IMR-90 (cell line): ENCODE measurements at regions not wholly inside any gene's neighbourhood (a gene's known extent, or its start where the extent isn't known, plus 50 kb on each side); places are given as distances from the start of the nearest gene placed in this dataset.

Experiments used
- ATAC-seq: fragments of 200-7000 bp; cut with Tn5 transposase; 2 replicates; pipeline ENCODE4 v1.9.1; 2020; ENCODE audit warnings: low read depth, mild to moderate bottlenecking, moderate library complexity
- BruUV-seq: library from RNA; stranded (reverse); fragments of 400-500 nt; replicated peaks from 2 replicates; lab custom pipeline; 2021; lab: Mats Ljungman, UMichigan
- CTCF ChIA-PET: fragments of 300-600 bp; formaldehyde crosslinking; extraction: SDS; loops from one replicate; lab custom pipeline; 2021; ENCODE audit warnings: antibody characterized with exemption; lab: Yijun Ruan, JAX
- POLR2A ChIA-PET: fragments of 300-600 bp; sonication (Branson Sonifier 250); formaldehyde crosslinking; loops from one replicate; lab custom pipeline; 2022; ENCODE audit warnings: antibody characterized with exemption; ENCODE audit not compliant: unreplicated experiment; lab: Charles Lee
- DNase-seq: peaks from one replicate; pipeline ENCODE4 v3.0.0; 2013
- H2AFZ ChIP-seq: replicated peaks from 2 replicates; pipeline ENCODE3; 2013; ENCODE audit warnings: low read length, mild to moderate bottlenecking; ENCODE audit not compliant: poor library complexity
- H2AK5ac ChIP-seq: 2 replicates; pipeline ENCODE4 v1.6.1; 2013; ENCODE audit warnings: low read depth, low read length, inconsistent platforms
- H2AK9ac ChIP-seq: replicated peaks from 2 replicates; pipeline ENCODE3; 2013; ENCODE audit warnings: mild to moderate bottlenecking, low read depth, low read length, moderate library complexity; ENCODE audit not compliant: poor library complexity
- H2BK120ac ChIP-seq: 2 replicates; pipeline ENCODE4 v1.6.1; 2013; ENCODE audit warnings: low read depth, low read length, inconsistent platforms
- H2BK15ac ChIP-seq: 3 replicates; pipeline ENCODE4 v1.6.1; 2013; ENCODE audit warnings: low read depth, low read length, inconsistent platforms
- H2BK20ac ChIP-seq: 2 replicates; pipeline ENCODE4 v1.6.1; 2013; ENCODE audit warnings: low read depth, mild to moderate bottlenecking, inconsistent platforms, low read length, moderate library complexity
- H2BK5ac ChIP-seq: 2 replicates; pipeline ENCODE4 v1.6.1; 2013; ENCODE audit warnings: mild to moderate bottlenecking, low read depth, low read length, inconsistent platforms; ENCODE audit not compliant: poor library complexity, severe bottlenecking
- H3K14ac ChIP-seq: replicated peaks from 2 replicates; pipeline ENCODE4 v1.6.1; 2013; ENCODE audit warnings: low read depth, low read length, inconsistent platforms
- H3K18ac ChIP-seq: 2 replicates; pipeline ENCODE4 v1.6.1; 2013; ENCODE audit warnings: low read depth, low read length, control low read depth
- H3K23ac ChIP-seq: 2 replicates; pipeline ENCODE4 v1.6.1; 2013; ENCODE audit warnings: low read depth, low read length, inconsistent platforms
- H3K27ac ChIP-seq: 2 replicates; pipeline ENCODE4 v1.5.1; 2013; ENCODE audit warnings: mild to moderate bottlenecking, control low read depth, low read length; ENCODE audit not compliant: insufficient read depth
- H3K27me3 ChIP-seq: 2 replicates; pipeline ENCODE4 v1.6.1; 2013; ENCODE audit warnings: low read length; ENCODE audit not compliant: control insufficient read depth, insufficient read depth
- H3K36me3 ChIP-seq: 2 replicates; pipeline ENCODE4 v1.6.1; 2013; ENCODE audit warnings: low read length, mixed read lengths; ENCODE audit not compliant: control insufficient read depth, insufficient read depth
- H3K4ac ChIP-seq: 2 replicates; pipeline ENCODE4 v1.6.1; 2013; ENCODE audit warnings: low read depth, low read length, inconsistent platforms
- H3K4me1 ChIP-seq: 2 replicates; pipeline ENCODE4 v1.6.1; 2013; ENCODE audit warnings: low read length, mixed read lengths; ENCODE audit not compliant: control insufficient read depth, insufficient read depth
- H3K4me2 ChIP-seq: 2 replicates; pipeline ENCODE4 v1.6.1; 2013; ENCODE audit warnings: low read depth, mild to moderate bottlenecking, control low read depth, low read length, moderate library complexity
- H3K4me3 ChIP-seq: 2 replicates; pipeline ENCODE4 v1.5.1; 2013; ENCODE audit warnings: low read depth, mild to moderate bottlenecking, control low read depth, low read length, moderate library complexity; ENCODE audit not compliant: insufficient read depth
- H3K56ac ChIP-seq: 2 replicates; pipeline ENCODE4 v1.6.1; 2013; ENCODE audit warnings: low read length, inconsistent platforms; ENCODE audit not compliant: insufficient read depth; ENCODE audit errors: extremely low read depth
- H3K79me1 ChIP-seq, 2 experiments: 2 replicates each; pipeline ENCODE4 v1.6.1; 2013; ENCODE audit warnings: low read length in 2 of 2, inconsistent platforms in 1 of 2, low read depth in 1 of 2
- H3K9ac ChIP-seq: 2 replicates; pipeline ENCODE4 v1.6.1; 2013; ENCODE audit warnings: low read depth, low read length, control low read depth
- H3K9me1 ChIP-seq: 2 replicates; pipeline ENCODE4 v1.6.1; 2013; ENCODE audit warnings: low read length, inconsistent platforms; ENCODE audit not compliant: insufficient read depth
- H3K9me3 ChIP-seq: 2 replicates; pipeline ENCODE4 v1.6.1; 2013; ENCODE audit warnings: low read length; ENCODE audit not compliant: control insufficient read depth, insufficient read depth
- H4K20me1 ChIP-seq: 2 replicates; pipeline ENCODE4 v1.6.1; 2013; ENCODE audit warnings: low read length, inconsistent platforms; ENCODE audit not compliant: insufficient read depth
- H4K5ac ChIP-seq: 2 replicates; pipeline ENCODE4 v1.6.1; 2013; ENCODE audit warnings: mild to moderate bottlenecking, low read depth, low read length, control low read depth
- H4K8ac ChIP-seq, 2 experiments: 2 replicates each; pipeline ENCODE4 v1.6.1; 2013; ENCODE audit warnings: low read depth in 2 of 2, low read length in 2 of 2, control low read depth in 1 of 2, inconsistent platforms in 1 of 2
- H4K91ac ChIP-seq: 2 replicates; pipeline ENCODE4 v1.6.1; 2013; ENCODE audit warnings: low read depth, low read length, inconsistent platforms; ENCODE audit not compliant: insufficient read depth
- BHLHE40 ChIP-seq: fragments of 150-350 bp; IDR thresholded peaks from 2 replicates; pipeline ENCODE4 v1.6.1; 2016; ENCODE audit warnings: mild to moderate bottlenecking, low read depth, low read length
- CEBPB ChIP-seq: IDR thresholded peaks from 2 replicates; pipeline ENCODE4 v1.6.1; 2012; ENCODE audit warnings: low read depth, low read length, improper control_type of control experiment
- CHD1 ChIP-seq: IDR thresholded peaks from 2 replicates; pipeline ENCODE4 v1.6.1; 2012; ENCODE audit warnings: low read depth, low read length, improper control_type of control experiment
- FOS ChIP-seq: fragments of 150-350 bp; IDR thresholded peaks from 2 replicates; pipeline ENCODE4 v1.6.1; 2016; ENCODE audit warnings: low read depth, low read length
- MAFK ChIP-seq: IDR thresholded peaks from 2 replicates; pipeline ENCODE4 v1.6.1; 2012; ENCODE audit warnings: low read depth, low read length, improper control_type of control experiment
- MXI1 ChIP-seq: IDR thresholded peaks from 2 replicates; pipeline ENCODE4 v1.6.1; 2012; ENCODE audit warnings: low read depth, mild to moderate bottlenecking, low read length, moderate library complexity, borderline replicate concordance
- POLR2A ChIP-seq: IDR thresholded peaks from 2 replicates; pipeline ENCODE4 v1.6.1; 2012; ENCODE audit warnings: mild to moderate bottlenecking, low read depth, low read length
- RAD21 ChIP-seq: IDR thresholded peaks from 2 replicates; pipeline ENCODE4 v1.6.1; 2012; ENCODE audit warnings: low read length, improper control_type of control experiment
- RCOR1 ChIP-seq: IDR thresholded peaks from 2 replicates; pipeline ENCODE4 v1.6.1; 2012; ENCODE audit warnings: mild to moderate bottlenecking, low read length, improper control_type of control experiment; ENCODE audit not compliant: insufficient replicate concordance
- RFX5 ChIP-seq: IDR thresholded peaks from 2 replicates; pipeline ENCODE4 v1.8.0; 2012; ENCODE audit warnings: low read depth, mild to moderate bottlenecking, low read length, moderate library complexity
- WGBS, 2 experiments: methylation state at CpG; one replicate each; pipeline versions ENCODE4 v1.1.5 to v1.1.7; 2013; ENCODE audit warnings: missing lambda C conversion rate in 2 of 2; ENCODE audit not compliant: insufficient read length in 1 of 2; ENCODE audit errors: extremely low coverage in 2 of 2; 5-methylcytosine and 5-hydroxymethylcytosine counted together
- dilution Hi-C: fragments of 300-500 bp; cut with HindIII; formaldehyde crosslinking; loops from one replicate; pipeline ENCODE4 v1.14.3; 2018; ENCODE audit warnings: low sequenced_read_pairs; ENCODE audit not compliant: unreplicated experiment
- in situ Hi-C: fragments of 300-500 bp; cut with MboI; formaldehyde crosslinking; loops from 3 replicates; pipeline ENCODE4 v1.14.3; 2019; ENCODE audit warnings: low sequenced_read_pairs, inconsistent platforms, mixed read lengths
- intact Hi-C: fragments of 100-400 bp; cut with micrococcal nuclease; formaldehyde crosslinking; loops from 2 replicates; pipeline ENCODE4 v1.10.0; 2022

GRCh38 chr2:144943293-144943941 is 423.5 kb upstream of the ZEB2 start:
- H3K36me3 ChIP-seq = no peaks in the 10 kb centered on the region

More at GRCh38 chr2:144943293-144943941, 423.5 kb upstream of the ZEB2 start:
- Histone ChIP-seq H2BK20ac (peak overlapping the region; percentile 97; the same call in 1 of the 2 replicates), H2BK15ac (peak overlapping the region; percentile 93; the same call in 2 of the 3 replicates), H4K8ac (peak overlapping the region; percentile 27 to 52; a peak in 3 of 4 replicates), H3K9ac (no peak overlapping the region), H3K4me3 (no peak overlapping the region), H2BK5ac (peak overlapping the region; percentile 9), H4K5ac (peak overlapping the region; percentile 86; the same call in 1 of the 2 replicates), H2AK9ac (no peak overlapping the region), H3K4me2 (peak overlapping the region; percentile 56; the same call in 1 of the 2 replicates), H3K27me3 (no peaks in the 10 kb centered on the region), H4K20me1 (no peaks in the 10 kb centered on the region), H3K4me1 (peaks cover 7% of the 10 kb centered on the region), H2AFZ (no peak overlapping the region), H3K4ac (peak overlapping the region; percentile 61; the same call in 1 of the 2 replicates), H3K9me1 (peaks cover 4% of the 10 kb centered on the region), H3K23ac (peak overlapping the region; percentile 39; the same call in 1 of the 2 replicates), H3K9me3 (no peaks in the 10 kb centered on the region), H2AK5ac (no peak overlapping the region), H3K79me1 (no peaks in the 10 kb centered on the region), H3K18ac (peak overlapping the region; percentile 86; the same call in 1 of the 2 replicates), H2BK120ac (peak overlapping the region; percentile 89), H3K56ac (0 out of 2 replicates have a peak overlapping the region, but pooled peaks have one; percentile 3), H3K27ac (no peak overlapping the region; the same call in 1 of the 2 replicates), H3K14ac (peak overlapping the region; percentile 65), H4K91ac (peak overlapping the region; percentile 70)
- TF ChIP-seq FOS (no peak), RCOR1 (no peak), MXI1 (no peak), BHLHE40 (no peak), RAD21 (no peak), RFX5 (no peak), CHD1 (no peak), CEBPB (no peak), POLR2A (no peak), MAFK (no peak)
- in situ Hi-C loops = no loop called here
- ChIA-PET POLR2A (no interaction called here), CTCF (interaction anchor here (0.8 kb wide), 1 partner anchor 421 kb away, joined by 3 read pairs; no protein-coding TSS in a partner anchor)
- BruUV-seq = no TSS peak
- 50% methylated on average over 1 of the region's 5 CpGs; no CpG with 5 or more reads in 1 of the 2 experiments for WGBS, 2 experiments
- no peak for ATAC-seq
- intact Hi-C loops = loop anchor here (5.0 kb wide), 1 partner anchor 421 kb away; the partner anchor contains the start of gene ZEB2
- dilution Hi-C loops = no loop called here
- DNase-seq = no peak
